ENCODE measurements at regions not wholly inside any gene's neighbourhood (a gene's known extent, or its start where the extent isn't known, plus 50 kb on each side); places are given as distances from the start of the nearest gene placed in this dataset.
A peak's percentile ranks its signal among the peaks of the same experiment; 100 is the strongest.

GRCh38 chr21:17976691-17977090 lies 157.5 kb upstream of the C21orf91 start:
- no peak for DNase-seq

- DNase-seq: no peak
Measured at GRCh38 chr21:17976139-17976538, 157.0 kb upstream of the C21orf91 start.

- no peak for DNase-seq
Measured at GRCh38 chr21:17967319-17967718, 148.2 kb upstream of the C21orf91 start.

GRCh38 chr21:17964716-17965115 lies 145.6 kb upstream of the C21orf91 start:
- DNase-seq: no peak

- DNase-seq: no peak
Measured at GRCh38 chr21:17964199-17964598, 145.0 kb upstream of the C21orf91 start.

- no peak for DNase-seq
Measured at GRCh38 chr21:17950591-17950990, 131.4 kb upstream of the C21orf91 start.

GRCh38 chr21:17949421-17949820 lies 130.3 kb upstream of the C21orf91 start:
- DNase-seq: no peak

GRCh38 chr21:17947531-17947930 lies 128.4 kb upstream of the C21orf91 start:
- no peak for DNase-seq

- peak; percentile 29 for DNase-seq
Measured at GRCh38 chr21:17931080-17931479, 111.9 kb upstream of the C21orf91 start.

- no peak for DNase-seq
Measured at GRCh38 chr21:17930093-17930492, 110.9 kb upstream of the C21orf91 start.

GRCh38 chr21:17929510-17929909 lies 110.4 kb upstream of the C21orf91 start:
- no peak for DNase-seq

GRCh38 chr21:17925899-17926298 lies 106.7 kb upstream of the C21orf91 start:
- DNase-seq: no peak

- peak; percentile 70 for DNase-seq
Measured at GRCh38 chr21:17925000-17925610, 105.9 kb upstream of the C21orf91 start.

GRCh38 chr21:17921579-17922530 lies 102.7 kb upstream of the C21orf91 start:
- no peak for DNase-seq

GRCh38 chr21:17915976-17916375 lies 96.8 kb upstream of the C21orf91 start:
- no peak for DNase-seq

GRCh38 chr21:17911628-17912027 lies 92.5 kb upstream of the C21orf91 start:
- no peak for DNase-seq

GRCh38 chr21:17903929-17904639 lies 84.9 kb upstream of the C21orf91 start:
- DNase-seq: no peak

GRCh38 chr21:17903029-17903806 lies 84.1 kb upstream of the C21orf91 start:
- peak; percentile 45 for DNase-seq

- DNase-seq: no peak
Measured at GRCh38 chr21:17901458-17902079, 82.4 kb upstream of the C21orf91 start.

GRCh38 chr21:17900990-17901385 lies 81.8 kb upstream of the C21orf91 start:
- no peak for DNase-seq

GRCh38 chr21:17900281-17900989 lies 81.3 kb upstream of the C21orf91 start:
- DNase-seq: peak; percentile 8

GRCh38 chr21:17889171-17889570 lies 70.0 kb upstream of the C21orf91 start:
- DNase-seq: no peak
